Gastroesophageal sphincter (tissue), 4 donors: ENCODE measurements at regions not wholly inside any gene's neighbourhood (a gene's known extent, or its start where the extent isn't known, plus 50 kb on each side); places are given as distances from the start of the nearest gene placed in this dataset.
A peak's percentile ranks its signal among the peaks of the same experiment; 100 is the strongest.

ENCODE experiments used
- ATAC-seq: fragments of 150-250 bp; one replicate; pipeline ENCODE4 v1.9.1; 2016; ENCODE audit warnings: mild to moderate bottlenecking, moderate library complexity
- H3K27ac ChIP-seq, 4 donors: fragments of 200-600 bp; sonication (generic) in 3 of 4; 1 replicate in 3 of 4; 2 replicates in 1 of 4; pipeline ENCODE4 v1.5.1; 2016 to 2019
- H3K27me3 ChIP-seq: fragments of 200-600 bp; sonication (generic); one replicate; pipeline ENCODE4 v1.5.1; 2019
- H3K36me3 ChIP-seq, 2 donors: fragments of 200-600 bp; sonication (generic); one replicate each; pipeline ENCODE4 v1.5.1; 2019; ENCODE audit warnings: control low read depth in 1 of 2
- H3K4me1 ChIP-seq, 3 donors: fragments of 200-600 bp; sonication (generic); 1 replicate in 2 of 3; 2 replicates in 1 of 3; pipeline ENCODE4 v1.5.1; 2016 to 2019; ENCODE audit warnings: control low read depth in 2 of 3
- H3K4me3 ChIP-seq, 2 donors: fragments of 200-600 bp; sonication (generic); one replicate each; pipeline ENCODE4 v1.5.1; 2019; ENCODE audit warnings: mild to moderate bottlenecking in 1 of 2, moderate library complexity in 1 of 2
- H3K9me3 ChIP-seq, 3 donors: fragments of 200-600 bp; sonication (generic); one replicate each; pipeline ENCODE4 v1.5.1; 2017 to 2019; ENCODE audit warnings: control low read depth in 2 of 3
- CTCF ChIP-seq, 4 experiments: fragments of 200-600 bp in 2 of 4; fragments of 450-650 bp in 2 of 4; sonication (generic) in 1 of 4; IDR thresholded peaks; one replicate each; pipeline ENCODE4 v1.5.1; 2017 to 2019; ENCODE audit warnings: antibody characterized with exemption in 4 of 4, mild to moderate bottlenecking in 2 of 4, moderate library complexity in 2 of 4
- EP300 ChIP-seq: sonication (generic); formaldehyde crosslinking; IDR thresholded peaks from one replicate; pipeline ENCODE4 v1.6.1; 2017; ENCODE audit warnings: antibody characterized with exemption, mild to moderate bottlenecking
- POLR2A ChIP-seq, 2 donors: fragments of 450-650 bp; IDR thresholded peaks; one replicate each; pipeline ENCODE4 v1.6.1; 2017; ENCODE audit warnings: antibody characterized with exemption in 2 of 2, mild to moderate bottlenecking in 2 of 2, moderate library complexity in 1 of 2
- POLR2AphosphoS5 ChIP-seq: sonication (generic); formaldehyde crosslinking; IDR thresholded peaks from one replicate; pipeline ENCODE4 v1.6.1; 2017; ENCODE audit warnings: antibody characterized with exemption
- WGBS, 2 donors: methylation state at CpG; one replicate each; pipeline ENCODE4 v1.1.5; 2018; ENCODE audit warnings: low coverage in 1 of 2; 5-methylcytosine and 5-hydroxymethylcytosine counted together

- ATAC-seq, result no peak
- 65 to 82% methylated on average over 1 of the region's 1 CpG for WGBS, 2 donors
- no peak overlapping the region for H3K4me3 ChIP-seq
- H3K36me3 ChIP-seq, result no peaks in the 10 kb centered on the region
- TF ChIP-seq POLR2A (IDR thresholded peaks at IDR 0.05) (no peak), EP300 (no peak), POLR2AphosphoS5 (peak; percentile 17), CTCF (IDR thresholded peaks at IDR 0.05) (no peak)
- no peak overlapping the region for H3K27ac ChIP-seq
- H3K4me1 ChIP-seq, result peaks cover 0 to 7% (median 0%) of the 10 kb centered on the region in 3 donors
- no peaks in the 10 kb centered on the region for H3K9me3 ChIP-seq
- no peaks in the 10 kb centered on the region for H3K27me3 ChIP-seq
These were observed 163.9 kb upstream of the SLC7A11 start for GRCh38 chr4:138405934-138406567.

GRCh38 chr4:138405466-138405891 lies 163.3 kb upstream of the SLC7A11 start:
- ATAC-seq, result no peak
- Histone ChIP-seq H3K27ac (no peak overlapping the region), H3K36me3 (no peaks in the 10 kb centered on the region), H3K4me1 (peaks cover 0 to 11% (median 0%) of the 10 kb centered on the region in 3 donors), H3K9me3 (no peaks in the 10 kb centered on the region), H3K4me3 (no peak overlapping the region), H3K27me3 (no peaks in the 10 kb centered on the region)
- TF ChIP-seq POLR2A (IDR thresholded peaks at IDR 0.05) (no peak), POLR2AphosphoS5 (no peak)

- no peaks in the 10 kb centered on the region for H3K9me3 ChIP-seq
These were observed 162.7 kb upstream of the SLC7A11 start for GRCh38 chr4:138404801-138405200.

GRCh38 chr4:138404251-138404650 lies 162.1 kb upstream of the SLC7A11 start:
- Histone ChIP-seq H3K4me1 (peaks cover 0 to 17% (median 0%) of the 10 kb centered on the region in 3 donors), H3K27me3 (no peaks in the 10 kb centered on the region), H3K27ac (no peak overlapping the region), H3K36me3 (no peaks in the 10 kb centered on the region), H3K9me3 (no peaks in the 10 kb centered on the region), H3K4me3 (no peak overlapping the region)
- TF ChIP-seq POLR2AphosphoS5, result no peak
- TF ChIP-seq EP300, result no peak
- no peak for TF ChIP-seq POLR2A (IDR thresholded peaks at IDR 0.05)
- TF ChIP-seq CTCF (IDR thresholded peaks at IDR 0.05), result no peak
- ATAC-seq, result no peak

More at GRCh38 chr4:138404801-138405200, 162.7 kb upstream of the SLC7A11 start:
- Histone ChIP-seq H3K27ac (no peak overlapping the region), H3K27me3 (no peaks in the 10 kb centered on the region), H3K4me3 (no peak overlapping the region), H3K4me1 (peaks cover 0 to 16% (median 0%) of the 10 kb centered on the region in 3 donors), H3K36me3 (no peaks in the 10 kb centered on the region)
- TF ChIP-seq POLR2AphosphoS5 (no peak), POLR2A (IDR thresholded peaks at IDR 0.05) (no peak), CTCF (IDR thresholded peaks at IDR 0.05) (no peak), EP300 (no peak)
- 92 to 100% methylated on average over 1 of the region's 1 CpG for WGBS, 2 donors
- ATAC-seq, result no peak

- no peaks in the 10 kb centered on the region for H3K27me3 ChIP-seq
- no peaks in the 10 kb centered on the region for H3K9me3 ChIP-seq
- no peak for ATAC-seq
- H3K4me1 ChIP-seq, result peaks cover 0 to 29% (median 0%) of the 10 kb centered on the region in 3 donors
- TF ChIP-seq EP300 (no peak), CTCF (IDR thresholded peaks at IDR 0.05) (no peak), POLR2A (IDR thresholded peaks at IDR 0.05) (no peak), POLR2AphosphoS5 (peak; percentile 72)
- no peaks in the 10 kb centered on the region for H3K36me3 ChIP-seq
- no peak overlapping the region for H3K27ac ChIP-seq
- no peak overlapping the region for H3K4me3 ChIP-seq
- 13% methylated on average over 3 of the region's 3 CpGs for WGBS, 2 donors
These were observed 159.2 kb upstream of the SLC7A11 start for GRCh38 chr4:138401334-138401733.
